ENCODE measurements at regions not wholly inside any gene's neighbourhood (a gene's known extent, or its start where the extent isn't known, plus 50 kb on each side); places are given as distances from the start of the nearest gene placed in this dataset.

DNA sequence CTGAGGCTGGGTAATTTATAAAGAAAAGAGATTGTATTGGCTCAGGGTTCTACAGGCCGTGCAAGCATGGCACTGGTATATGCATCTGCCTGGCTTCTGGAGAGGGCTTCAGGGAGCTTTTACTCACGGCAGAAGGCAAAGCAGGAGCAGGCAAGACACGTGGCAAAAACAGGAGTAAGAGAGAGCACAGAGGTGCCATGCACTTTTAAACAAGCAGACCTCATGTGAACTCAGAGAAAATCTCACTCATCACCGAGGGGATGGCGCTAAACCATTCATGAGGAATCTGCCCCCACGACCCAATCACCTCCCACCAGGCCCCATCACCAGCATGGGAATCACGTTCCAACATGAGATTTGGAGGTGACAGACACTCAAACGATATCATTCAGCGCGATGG, 400.7 kb upstream of the RUNX1 start:
- no peak for ATAC-seq
- WGBS (ENCODE audit: insufficient coverage, low coverage, low lambda C conversion rate, missing lambda C conversion rate) = 71% methylated on average over 8 of the region's 10 CpGs
- Histone ChIP-seq H3K27me3 (no peaks in the 10 kb centered on the region), H3K4me3 (no peak overlapping the region), H3K4me1 (no peaks in the 10 kb centered on the region), H3K36me3 (no peaks in the 10 kb centered on the region), H3K27ac (no peak overlapping the region), H3K9me3 (no peaks in the 10 kb centered on the region)
- intact Hi-C loops (cut with DNase I) = no loop called here
- DNase-seq = no peak
- TF ChIP-seq, protein P1, sequence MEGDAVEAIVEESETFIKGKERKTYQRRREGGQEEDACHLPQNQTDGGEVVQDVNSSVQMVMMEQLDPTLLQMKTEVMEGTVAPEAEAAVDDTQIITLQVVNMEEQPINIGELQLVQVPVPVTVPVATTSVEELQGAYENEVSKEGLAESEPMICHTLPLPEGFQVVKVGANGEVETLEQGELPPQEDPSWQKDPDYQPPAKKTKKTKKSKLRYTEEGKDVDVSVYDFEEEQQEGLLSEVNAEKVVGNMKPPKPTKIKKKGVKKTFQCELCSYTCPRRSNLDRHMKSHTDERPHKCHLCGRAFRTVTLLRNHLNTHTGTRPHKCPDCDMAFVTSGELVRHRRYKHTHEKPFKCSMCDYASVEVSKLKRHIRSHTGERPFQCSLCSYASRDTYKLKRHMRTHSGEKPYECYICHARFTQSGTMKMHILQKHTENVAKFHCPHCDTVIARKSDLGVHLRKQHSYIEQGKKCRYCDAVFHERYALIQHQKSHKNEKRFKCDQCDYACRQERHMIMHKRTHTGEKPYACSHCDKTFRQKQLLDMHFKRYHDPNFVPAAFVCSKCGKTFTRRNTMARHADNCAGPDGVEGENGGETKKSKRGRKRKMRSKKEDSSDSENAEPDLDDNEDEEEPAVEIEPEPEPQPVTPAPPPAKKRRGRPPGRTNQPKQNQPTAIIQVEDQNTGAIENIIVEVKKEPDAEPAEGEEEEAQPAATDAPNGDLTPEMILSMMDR (IDR thresholded peaks at IDR 0.05) = no peak
- TF ChIP-seq POLR2A (IDR thresholded peaks at IDR 0.05) = no peak

DNA sequence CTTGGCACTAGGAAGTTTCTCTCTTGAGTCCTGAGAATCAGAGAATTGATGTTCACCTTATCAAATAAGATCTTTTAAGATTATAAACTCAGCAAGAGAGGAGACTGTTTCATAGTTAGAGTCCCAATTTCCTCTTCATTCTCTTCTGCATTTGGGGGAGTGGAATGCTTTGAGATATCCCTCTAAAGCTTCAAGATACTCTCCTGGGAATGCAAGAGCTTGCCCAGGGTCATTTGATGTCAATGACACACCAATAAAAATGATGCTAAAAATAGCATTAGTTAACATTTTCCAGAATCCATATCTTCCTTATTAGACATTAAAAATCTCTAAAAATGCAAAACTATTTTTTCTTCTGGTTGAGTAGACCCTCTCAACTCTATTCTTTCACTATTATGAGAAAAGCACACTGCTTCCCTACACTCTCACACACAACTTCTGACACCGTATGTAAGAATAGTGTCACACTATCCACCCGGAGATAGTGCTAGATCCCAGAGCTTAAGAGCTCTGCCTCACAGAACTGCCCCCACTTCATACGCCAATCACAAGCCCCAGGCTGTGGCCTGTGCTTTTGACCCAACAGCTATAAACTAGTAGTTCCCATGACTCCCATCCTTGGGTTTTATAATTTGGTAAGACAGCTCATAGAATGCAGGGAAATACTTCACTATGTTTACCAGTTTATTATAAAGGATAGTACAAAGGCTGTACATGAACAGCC, 399.9 kb upstream of the RUNX1 start:
- Histone ChIP-seq H3K4me3 (no peak overlapping the region), H3K27ac (no peak overlapping the region), H3K4me1 (no peaks in the 10 kb centered on the region), H3K9me3 (no peaks in the 10 kb centered on the region), H3K27me3 (no peaks in the 10 kb centered on the region), H3K36me3 (no peaks in the 10 kb centered on the region)
- 73% methylated on average over 3 of the region's 3 CpGs for WGBS (ENCODE audit: insufficient coverage, low coverage, low lambda C conversion rate, missing lambda C conversion rate)
- no peak for TF ChIP-seq POLR2A (IDR thresholded peaks at IDR 0.05)
- TF ChIP-seq, protein P1 (IDR thresholded peaks at IDR 0.05) = no peak
- no peak for DNase-seq
- intact Hi-C loops (cut with DNase I) = no loop called here
- ATAC-seq = no peak

DNA sequence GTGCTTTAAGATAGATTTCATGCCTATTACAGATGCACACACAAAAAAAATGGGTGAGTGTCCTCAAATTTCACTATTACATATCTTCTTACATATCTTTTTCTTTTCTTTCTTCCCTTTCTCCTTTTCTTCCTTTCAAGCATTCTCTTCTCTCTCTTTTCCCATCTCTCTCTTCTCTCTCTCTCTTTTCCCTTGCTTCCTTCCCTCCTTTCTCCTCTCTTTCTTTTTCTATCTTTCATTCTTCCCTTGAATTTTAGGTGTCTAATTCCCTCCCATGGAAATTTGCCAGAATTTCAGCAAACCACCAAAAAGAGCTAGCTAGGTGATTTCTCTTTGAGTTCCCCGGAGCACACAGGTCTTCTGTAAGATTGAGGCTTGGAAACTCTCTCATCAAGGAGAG, 395.3 kb upstream of the RUNX1 start:
- no peak overlapping the region for H3K27ac ChIP-seq
- no peak overlapping the region for H3K4me3 ChIP-seq
- H3K9me3 ChIP-seq = no peaks in the 10 kb centered on the region
- DNase-seq = no peak
- no peaks in the 10 kb centered on the region for H3K36me3 ChIP-seq
- intact Hi-C loops (cut with DNase I) = no loop called here
- ATAC-seq = no peak
- no peaks in the 10 kb centered on the region for H3K27me3 ChIP-seq
- TF ChIP-seq POLR2A (IDR thresholded peaks at IDR 0.05) = no peak
- TF ChIP-seq, protein P1 (IDR thresholded peaks at IDR 0.05) = no peak
- H3K4me1 ChIP-seq = no peaks in the 10 kb centered on the region
- 65% methylated on average over 1 of the region's 1 CpG for WGBS (ENCODE audit: insufficient coverage, low coverage, low lambda C conversion rate, missing lambda C conversion rate)

DNA sequence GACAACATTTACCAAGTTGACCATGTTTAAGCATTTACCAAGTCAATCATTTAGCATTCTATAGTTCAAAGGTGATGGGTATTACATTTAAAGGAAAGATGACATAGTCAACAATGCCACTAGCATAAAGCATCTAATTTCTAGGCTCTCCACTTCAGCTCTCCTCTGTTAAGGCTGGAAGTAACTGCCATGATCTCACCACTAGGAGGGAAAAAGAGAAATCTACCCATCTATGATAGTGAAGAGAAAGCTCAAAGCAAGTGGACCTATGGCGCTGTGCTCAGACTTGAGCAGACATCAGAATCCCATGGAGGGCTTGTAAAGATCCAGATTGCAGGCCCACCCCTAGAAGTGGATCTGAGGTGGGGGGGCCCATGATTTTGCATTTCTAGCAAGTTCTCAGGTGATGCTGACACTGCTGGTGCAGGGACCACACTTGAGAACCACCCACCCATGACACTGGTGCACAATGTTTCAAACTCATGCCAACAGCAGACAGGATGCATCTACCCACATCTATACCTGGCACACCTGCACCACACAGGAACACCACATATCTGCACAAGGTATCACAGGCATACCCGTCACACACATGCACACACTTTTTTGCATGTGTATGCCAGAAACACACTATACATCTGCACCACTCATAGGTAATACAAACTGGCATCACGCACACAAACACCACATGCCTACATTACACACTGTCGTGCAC, 392.9 kb upstream of the RUNX1 start:
- DNase-seq (no peak), ATAC-seq (no peak)
- intact Hi-C loops (cut with DNase I) = no loop called here
- Histone ChIP-seq H3K27me3 (no peaks in the 10 kb centered on the region), H3K4me1 (no peaks in the 10 kb centered on the region), H3K9me3 (no peaks in the 10 kb centered on the region), H3K27ac (no peak overlapping the region), H3K36me3 (no peaks in the 10 kb centered on the region), H3K4me3 (no peak overlapping the region)
- 89% methylated on average over 3 of the region's 4 CpGs for WGBS (ENCODE audit: insufficient coverage, low coverage, low lambda C conversion rate, missing lambda C conversion rate)
- TF ChIP-seq POLR2A (IDR thresholded peaks at IDR 0.05) = no peak
- TF ChIP-seq, protein P1 (IDR thresholded peaks at IDR 0.05) = no peak
